IMR-90 (cell line): ENCODE measurements at regions not wholly inside any gene's neighbourhood (a gene's known extent, or its start where the extent isn't known, plus 50 kb on each side); places are given as distances from the start of the nearest gene placed in this dataset.

Source experiments
- ATAC-seq: fragments of 200-7000 bp; cut with Tn5 transposase; 2 replicates; pipeline ENCODE4 v1.9.1; 2020; ENCODE audit warnings: low read depth, mild to moderate bottlenecking, moderate library complexity
- BruUV-seq: library from RNA; stranded (reverse); fragments of 400-500 nt; replicated peaks from 2 replicates; lab custom pipeline; 2021; lab: Mats Ljungman, UMichigan
- CTCF ChIA-PET: fragments of 300-600 bp; formaldehyde crosslinking; extraction: SDS; loops from one replicate; lab custom pipeline; 2021; ENCODE audit warnings: antibody characterized with exemption; lab: Yijun Ruan, JAX
- POLR2A ChIA-PET: fragments of 300-600 bp; sonication (Branson Sonifier 250); formaldehyde crosslinking; loops from one replicate; lab custom pipeline; 2022; ENCODE audit warnings: antibody characterized with exemption; ENCODE audit not compliant: unreplicated experiment; lab: Charles Lee
- DNase-seq: peaks from one replicate; pipeline ENCODE4 v3.0.0; 2013
- H2AFZ ChIP-seq: replicated peaks from 2 replicates; pipeline ENCODE3; 2013; ENCODE audit warnings: low read length, mild to moderate bottlenecking; ENCODE audit not compliant: poor library complexity
- H2AK5ac ChIP-seq: 2 replicates; pipeline ENCODE4 v1.6.1; 2013; ENCODE audit warnings: low read depth, low read length, inconsistent platforms
- H2AK9ac ChIP-seq: replicated peaks from 2 replicates; pipeline ENCODE3; 2013; ENCODE audit warnings: mild to moderate bottlenecking, low read depth, low read length, moderate library complexity; ENCODE audit not compliant: poor library complexity
- H2BK120ac ChIP-seq: 2 replicates; pipeline ENCODE4 v1.6.1; 2013; ENCODE audit warnings: low read depth, low read length, inconsistent platforms
- H2BK15ac ChIP-seq: 3 replicates; pipeline ENCODE4 v1.6.1; 2013; ENCODE audit warnings: low read depth, low read length, inconsistent platforms
- H2BK20ac ChIP-seq: 2 replicates; pipeline ENCODE4 v1.6.1; 2013; ENCODE audit warnings: low read depth, mild to moderate bottlenecking, inconsistent platforms, low read length, moderate library complexity
- H2BK5ac ChIP-seq: 2 replicates; pipeline ENCODE4 v1.6.1; 2013; ENCODE audit warnings: mild to moderate bottlenecking, low read depth, low read length, inconsistent platforms; ENCODE audit not compliant: poor library complexity, severe bottlenecking
- H3K14ac ChIP-seq: replicated peaks from 2 replicates; pipeline ENCODE4 v1.6.1; 2013; ENCODE audit warnings: low read depth, low read length, inconsistent platforms
- H3K18ac ChIP-seq: 2 replicates; pipeline ENCODE4 v1.6.1; 2013; ENCODE audit warnings: low read depth, low read length, control low read depth
- H3K23ac ChIP-seq: 2 replicates; pipeline ENCODE4 v1.6.1; 2013; ENCODE audit warnings: low read depth, low read length, inconsistent platforms
- H3K27ac ChIP-seq: 2 replicates; pipeline ENCODE4 v1.5.1; 2013; ENCODE audit warnings: mild to moderate bottlenecking, control low read depth, low read length; ENCODE audit not compliant: insufficient read depth
- H3K27me3 ChIP-seq: 2 replicates; pipeline ENCODE4 v1.6.1; 2013; ENCODE audit warnings: low read length; ENCODE audit not compliant: control insufficient read depth, insufficient read depth
- H3K36me3 ChIP-seq: 2 replicates; pipeline ENCODE4 v1.6.1; 2013; ENCODE audit warnings: low read length, mixed read lengths; ENCODE audit not compliant: control insufficient read depth, insufficient read depth
- H3K4ac ChIP-seq: 2 replicates; pipeline ENCODE4 v1.6.1; 2013; ENCODE audit warnings: low read depth, low read length, inconsistent platforms
- H3K4me1 ChIP-seq: 2 replicates; pipeline ENCODE4 v1.6.1; 2013; ENCODE audit warnings: low read length, mixed read lengths; ENCODE audit not compliant: control insufficient read depth, insufficient read depth
- H3K4me2 ChIP-seq: 2 replicates; pipeline ENCODE4 v1.6.1; 2013; ENCODE audit warnings: low read depth, mild to moderate bottlenecking, control low read depth, low read length, moderate library complexity
- H3K4me3 ChIP-seq: 2 replicates; pipeline ENCODE4 v1.5.1; 2013; ENCODE audit warnings: low read depth, mild to moderate bottlenecking, control low read depth, low read length, moderate library complexity; ENCODE audit not compliant: insufficient read depth
- H3K56ac ChIP-seq: 2 replicates; pipeline ENCODE4 v1.6.1; 2013; ENCODE audit warnings: low read length, inconsistent platforms; ENCODE audit not compliant: insufficient read depth; ENCODE audit errors: extremely low read depth
- H3K79me1 ChIP-seq, 2 experiments: 2 replicates each; pipeline ENCODE4 v1.6.1; 2013; ENCODE audit warnings: low read length in 2 of 2, inconsistent platforms in 1 of 2, low read depth in 1 of 2
- H3K9ac ChIP-seq: 2 replicates; pipeline ENCODE4 v1.6.1; 2013; ENCODE audit warnings: low read depth, low read length, control low read depth
- H3K9me1 ChIP-seq: 2 replicates; pipeline ENCODE4 v1.6.1; 2013; ENCODE audit warnings: low read length, inconsistent platforms; ENCODE audit not compliant: insufficient read depth
- H3K9me3 ChIP-seq: 2 replicates; pipeline ENCODE4 v1.6.1; 2013; ENCODE audit warnings: low read length; ENCODE audit not compliant: control insufficient read depth, insufficient read depth
- H4K20me1 ChIP-seq: 2 replicates; pipeline ENCODE4 v1.6.1; 2013; ENCODE audit warnings: low read length, inconsistent platforms; ENCODE audit not compliant: insufficient read depth
- H4K5ac ChIP-seq: 2 replicates; pipeline ENCODE4 v1.6.1; 2013; ENCODE audit warnings: mild to moderate bottlenecking, low read depth, low read length, control low read depth
- H4K8ac ChIP-seq, 2 experiments: 2 replicates each; pipeline ENCODE4 v1.6.1; 2013; ENCODE audit warnings: low read depth in 2 of 2, low read length in 2 of 2, control low read depth in 1 of 2, inconsistent platforms in 1 of 2
- H4K91ac ChIP-seq: 2 replicates; pipeline ENCODE4 v1.6.1; 2013; ENCODE audit warnings: low read depth, low read length, inconsistent platforms; ENCODE audit not compliant: insufficient read depth
- BHLHE40 ChIP-seq: fragments of 150-350 bp; IDR thresholded peaks from 2 replicates; pipeline ENCODE4 v1.6.1; 2016; ENCODE audit warnings: mild to moderate bottlenecking, low read depth, low read length
- CEBPB ChIP-seq: IDR thresholded peaks from 2 replicates; pipeline ENCODE4 v1.6.1; 2012; ENCODE audit warnings: low read depth, low read length, improper control_type of control experiment
- CHD1 ChIP-seq: IDR thresholded peaks from 2 replicates; pipeline ENCODE4 v1.6.1; 2012; ENCODE audit warnings: low read depth, low read length, improper control_type of control experiment
- ELK1 ChIP-seq: fragments of 150-350 bp; IDR thresholded peaks from 2 replicates; pipeline ENCODE4 v1.6.1; 2016; ENCODE audit warnings: low read depth, mild to moderate bottlenecking, low read length, moderate library complexity, borderline replicate concordance
- FOS ChIP-seq: fragments of 150-350 bp; IDR thresholded peaks from 2 replicates; pipeline ENCODE4 v1.6.1; 2016; ENCODE audit warnings: low read depth, low read length
- MAFK ChIP-seq: IDR thresholded peaks from 2 replicates; pipeline ENCODE4 v1.6.1; 2012; ENCODE audit warnings: low read depth, low read length, improper control_type of control experiment
- MAZ ChIP-seq: IDR thresholded peaks from 2 replicates; pipeline ENCODE4 v1.6.1; 2012; ENCODE audit warnings: low read depth, mild to moderate bottlenecking, low read length, improper control_type of control experiment, moderate library complexity, borderline replicate concordance
- MXI1 ChIP-seq: IDR thresholded peaks from 2 replicates; pipeline ENCODE4 v1.6.1; 2012; ENCODE audit warnings: low read depth, mild to moderate bottlenecking, low read length, moderate library complexity, borderline replicate concordance
- NFE2L2 ChIP-seq: fragments of 150-350 bp; IDR thresholded peaks from 2 replicates; pipeline ENCODE4 v1.6.1; 2016; ENCODE audit warnings: low read depth, mild to moderate bottlenecking, low read length
- POLR2A ChIP-seq: IDR thresholded peaks from 2 replicates; pipeline ENCODE4 v1.6.1; 2012; ENCODE audit warnings: mild to moderate bottlenecking, low read depth, low read length
- RAD21 ChIP-seq: IDR thresholded peaks from 2 replicates; pipeline ENCODE4 v1.6.1; 2012; ENCODE audit warnings: low read length, improper control_type of control experiment
- RCOR1 ChIP-seq: IDR thresholded peaks from 2 replicates; pipeline ENCODE4 v1.6.1; 2012; ENCODE audit warnings: mild to moderate bottlenecking, low read length, improper control_type of control experiment; ENCODE audit not compliant: insufficient replicate concordance
- RFX5 ChIP-seq: IDR thresholded peaks from 2 replicates; pipeline ENCODE4 v1.8.0; 2012; ENCODE audit warnings: low read depth, mild to moderate bottlenecking, low read length, moderate library complexity
- SMC3 ChIP-seq: fragments of 150-350 bp; IDR thresholded peaks from 2 replicates; pipeline ENCODE4 v1.6.1; 2016; ENCODE audit warnings: low read depth, mild to moderate bottlenecking, antibody characterized with exemption, low read length, moderate library complexity
- WGBS, 2 experiments: methylation state at CpG; one replicate each; pipeline versions ENCODE4 v1.1.5 to v1.1.7; 2013; ENCODE audit warnings: missing lambda C conversion rate in 2 of 2; ENCODE audit not compliant: insufficient read length in 1 of 2; ENCODE audit errors: extremely low coverage in 2 of 2; 5-methylcytosine and 5-hydroxymethylcytosine counted together
- dilution Hi-C: fragments of 300-500 bp; cut with HindIII; formaldehyde crosslinking; loops from one replicate; pipeline ENCODE4 v1.14.3; 2018; ENCODE audit warnings: low sequenced_read_pairs; ENCODE audit not compliant: unreplicated experiment
- in situ Hi-C: fragments of 300-500 bp; cut with MboI; formaldehyde crosslinking; loops from 3 replicates; pipeline ENCODE4 v1.14.3; 2019; ENCODE audit warnings: low sequenced_read_pairs, inconsistent platforms, mixed read lengths
- intact Hi-C: fragments of 100-400 bp; cut with micrococcal nuclease; formaldehyde crosslinking; loops from 2 replicates; pipeline ENCODE4 v1.10.0; 2022
- TF ChIP-seq, protein P1 (sequence below): fragments of 150-350 bp; IDR thresholded peaks from 2 replicates; pipeline ENCODE4 v1.6.1; 2017; ENCODE audit warnings: mild to moderate bottlenecking, antibody characterized with exemption, low read length, low read depth
- TF ChIP-seq, protein P2 (sequence below): conservative IDR thresholded peaks from 2 replicates; pipeline ENCODE4 v1.5.1; 2012; ENCODE audit warnings: mild to moderate bottlenecking, low read depth, low read length, improper control_type of control experiment

GRCh38 chr13:31625115-31625514 lies 114.2 kb upstream of the RXFP2 start:
- BruUV-seq: no TSS peak
- Histone ChIP-seq H2BK5ac (no peak overlapping the region), H3K4me2 (no peak overlapping the region), H3K18ac (no peak overlapping the region), H2AK9ac (no peak overlapping the region), H2BK15ac (no peak overlapping the region), H3K9me3 (no peaks in the 10 kb centered on the region), H3K4me1 (peaks cover 5% of the 10 kb centered on the region; the same call in 1 of the 2 replicates), H3K9me1 (no peaks in the 10 kb centered on the region; the same call in 1 of the 2 replicates), H3K23ac (no peak overlapping the region), H3K9ac (no peak overlapping the region), H3K79me1 (no peaks in the 10 kb centered on the region), H3K27me3 (no peaks in the 10 kb centered on the region), H2AK5ac (no peak overlapping the region), H4K5ac (no peak overlapping the region), H3K27ac (no peak overlapping the region), H3K56ac (no peak overlapping the region), H2AFZ (no peak overlapping the region), H2BK120ac (no peak overlapping the region), H3K14ac (no peak overlapping the region), H4K91ac (no peak overlapping the region), H4K8ac (no peak overlapping the region), H4K20me1 (no peaks in the 10 kb centered on the region), H3K4me3 (no peak overlapping the region), H3K4ac (no peak overlapping the region), H3K36me3 (no peaks in the 10 kb centered on the region), H2BK20ac (no peak overlapping the region)
- intact Hi-C loops: no loop called here
- TF ChIP-seq MAFK (no peak), BHLHE40 (no peak), CEBPB (no peak), NFE2L2 (no peak), CHD1 (no peak), SMC3 (no peak), RAD21 (no peak), RFX5 (no peak), MAZ (no peak), ELK1 (no peak), FOS (no peak), POLR2A (no peak), RCOR1 (no peak), MXI1 (no peak)
- TF ChIP-seq, protein P1, sequence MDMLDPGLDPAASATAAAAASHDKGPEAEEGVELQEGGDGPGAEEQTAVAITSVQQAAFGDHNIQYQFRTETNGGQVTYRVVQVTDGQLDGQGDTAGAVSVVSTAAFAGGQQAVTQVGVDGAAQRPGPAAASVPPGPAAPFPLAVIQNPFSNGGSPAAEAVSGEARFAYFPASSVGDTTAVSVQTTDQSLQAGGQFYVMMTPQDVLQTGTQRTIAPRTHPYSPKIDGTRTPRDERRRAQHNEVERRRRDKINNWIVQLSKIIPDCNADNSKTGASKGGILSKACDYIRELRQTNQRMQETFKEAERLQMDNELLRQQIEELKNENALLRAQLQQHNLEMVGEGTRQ: no peak
- TF ChIP-seq, protein P2, sequence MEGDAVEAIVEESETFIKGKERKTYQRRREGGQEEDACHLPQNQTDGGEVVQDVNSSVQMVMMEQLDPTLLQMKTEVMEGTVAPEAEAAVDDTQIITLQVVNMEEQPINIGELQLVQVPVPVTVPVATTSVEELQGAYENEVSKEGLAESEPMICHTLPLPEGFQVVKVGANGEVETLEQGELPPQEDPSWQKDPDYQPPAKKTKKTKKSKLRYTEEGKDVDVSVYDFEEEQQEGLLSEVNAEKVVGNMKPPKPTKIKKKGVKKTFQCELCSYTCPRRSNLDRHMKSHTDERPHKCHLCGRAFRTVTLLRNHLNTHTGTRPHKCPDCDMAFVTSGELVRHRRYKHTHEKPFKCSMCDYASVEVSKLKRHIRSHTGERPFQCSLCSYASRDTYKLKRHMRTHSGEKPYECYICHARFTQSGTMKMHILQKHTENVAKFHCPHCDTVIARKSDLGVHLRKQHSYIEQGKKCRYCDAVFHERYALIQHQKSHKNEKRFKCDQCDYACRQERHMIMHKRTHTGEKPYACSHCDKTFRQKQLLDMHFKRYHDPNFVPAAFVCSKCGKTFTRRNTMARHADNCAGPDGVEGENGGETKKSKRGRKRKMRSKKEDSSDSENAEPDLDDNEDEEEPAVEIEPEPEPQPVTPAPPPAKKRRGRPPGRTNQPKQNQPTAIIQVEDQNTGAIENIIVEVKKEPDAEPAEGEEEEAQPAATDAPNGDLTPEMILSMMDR: no peak
- dilution Hi-C loops: no loop called here
- POLR2A ChIA-PET: no interaction called here
- in situ Hi-C loops: no loop called here
- ATAC-seq: no peak
- no peak for DNase-seq
- no CpG with 5 or more reads among the region's 1 CpG for WGBS, 2 experiments
- CTCF ChIA-PET: no interaction called here
